ENCODE measurements at regions not wholly inside any gene's neighbourhood (a gene's known extent, or its start where the extent isn't known, plus 50 kb on each side); places are given as distances from the start of the nearest gene placed in this dataset.

DNA sequence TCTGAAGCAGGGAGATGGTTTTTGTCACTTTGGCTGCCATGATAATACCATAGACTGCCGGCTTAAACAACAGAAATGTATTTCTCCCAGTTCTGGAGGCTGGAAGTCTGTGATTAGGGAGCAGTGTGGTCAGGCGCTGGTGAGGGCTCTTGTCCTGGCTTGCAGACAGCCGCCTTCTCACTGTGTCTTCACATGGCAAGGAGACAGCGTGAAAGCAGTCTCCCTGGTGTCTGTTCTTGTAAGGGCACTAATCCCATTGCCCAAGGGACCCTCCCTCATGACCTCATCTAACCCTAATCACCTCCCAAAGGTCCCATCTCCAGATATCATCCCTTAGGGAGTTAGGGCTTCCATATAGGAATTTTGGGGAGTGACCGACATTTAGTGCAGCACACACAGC lies 167.0 kb downstream of the ENGASE start:
- DNase-seq (ENCODE audit: insufficient read length, low spot score), result no peak
- FAIRE-seq, result no peak

DNA sequence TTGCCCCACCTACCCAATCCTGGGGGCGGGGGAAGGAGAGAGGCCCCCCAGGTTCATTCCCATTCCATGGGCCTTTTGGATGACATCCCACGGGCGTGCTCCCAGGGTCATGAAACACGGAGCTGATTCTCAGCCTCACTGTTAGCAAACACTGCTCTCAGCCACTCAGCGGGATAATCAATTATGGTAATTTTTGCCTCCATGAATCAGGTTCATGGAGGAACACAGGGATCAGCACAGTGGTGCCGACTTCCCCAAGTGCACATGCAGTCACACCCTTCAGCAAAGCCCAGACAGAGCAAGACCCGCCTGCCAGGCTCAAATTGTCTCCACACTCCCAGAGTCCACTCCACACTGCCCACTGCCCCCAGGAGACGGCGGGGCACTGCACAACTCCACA lies 164.6 kb downstream of the ENGASE start:
- no peak for FAIRE-seq
- DNase-seq (ENCODE audit: insufficient read length, low spot score), result no peak

DNA sequence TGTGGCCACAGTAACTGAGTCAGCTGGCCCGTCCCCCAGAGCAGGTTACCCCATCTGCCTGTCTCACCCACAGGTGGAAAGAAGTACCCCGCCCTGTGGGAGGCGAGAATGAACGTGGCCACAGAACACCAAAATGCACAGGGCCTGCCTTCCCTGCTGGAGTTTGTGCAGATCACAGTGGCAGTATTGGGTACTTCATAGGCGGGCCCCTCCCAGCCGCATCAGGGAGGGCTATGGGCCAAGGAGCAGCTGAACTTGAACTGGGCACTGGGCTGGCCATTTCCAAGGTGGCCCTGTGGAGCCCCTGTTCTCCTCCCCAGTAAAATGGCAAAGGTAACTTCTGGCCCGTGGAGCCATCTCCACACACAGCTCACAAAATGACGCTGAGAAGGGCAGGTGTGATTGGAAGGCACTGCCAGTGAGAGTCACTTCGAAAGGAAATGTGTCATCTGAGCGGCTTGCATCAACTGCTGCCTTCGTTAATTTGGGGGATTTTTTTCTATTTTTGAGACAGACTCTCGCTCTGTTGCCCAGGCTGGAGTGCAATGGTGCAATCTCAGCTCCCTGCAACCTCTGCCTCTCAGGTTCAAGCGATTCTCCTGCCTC lies 162.9 kb downstream of the ENGASE start:
- FAIRE-seq (no peak), DNase-seq (ENCODE audit: insufficient read length, low spot score) (no peak)

DNA sequence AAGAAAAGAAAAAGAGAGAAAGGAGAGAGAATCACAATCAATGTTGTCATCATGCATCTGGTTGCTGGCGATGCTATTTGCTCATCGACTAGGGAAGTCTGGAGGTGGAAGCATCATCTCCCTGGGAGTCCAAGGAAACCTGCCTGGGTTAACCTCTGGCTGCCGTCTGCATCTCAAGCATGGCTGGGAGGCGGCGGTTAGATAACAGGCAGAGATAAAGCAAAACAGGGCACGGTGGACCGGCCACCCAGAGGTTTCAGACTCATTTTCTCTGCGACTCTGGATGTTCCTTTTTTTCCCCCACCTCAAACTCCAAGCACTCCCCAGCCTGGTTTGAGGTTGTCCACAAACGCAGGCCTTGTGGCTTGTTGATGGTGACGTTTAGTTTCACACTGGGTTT lies 161.2 kb downstream of the ENGASE start:
- no peak for DNase-seq (ENCODE audit: insufficient read length, low spot score)

DNA sequence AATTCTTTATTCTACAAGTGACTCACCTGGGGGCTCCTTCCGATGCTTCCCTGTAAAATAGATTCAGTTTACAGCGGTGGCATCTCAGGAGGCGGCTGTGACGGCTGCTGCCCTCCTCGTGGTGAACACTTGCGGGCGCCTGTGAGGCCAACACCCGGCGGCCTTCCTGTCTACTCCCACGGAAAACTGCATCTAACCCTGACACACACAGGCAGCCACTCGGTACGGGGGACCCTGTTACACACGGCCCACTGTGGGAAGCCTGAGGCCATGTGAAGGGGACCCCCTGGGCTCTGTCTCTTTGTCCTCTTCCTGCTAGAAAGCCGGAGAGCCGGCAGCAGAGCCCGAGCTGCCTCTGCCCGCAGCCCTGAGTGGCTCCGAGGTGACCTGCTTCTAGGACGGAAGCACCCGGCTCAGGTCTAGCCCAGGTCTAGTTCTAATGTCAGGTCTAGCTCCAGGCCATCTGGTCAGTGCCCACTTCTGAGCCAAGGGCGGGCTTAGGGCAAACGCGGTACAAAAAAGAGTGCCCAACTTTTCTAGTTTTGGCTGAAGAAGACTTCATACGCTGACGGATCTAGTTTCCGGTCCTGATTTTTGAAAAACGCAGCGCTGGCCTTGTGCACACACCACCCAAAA lies 159.4 kb downstream of the ENGASE start:
- DNase-seq (ENCODE audit: insufficient read length, low spot score) (no peak), FAIRE-seq (no peak)

More for the DNA sequence above, 161.2 kb downstream of the ENGASE start:
- no peak for FAIRE-seq

DNA sequence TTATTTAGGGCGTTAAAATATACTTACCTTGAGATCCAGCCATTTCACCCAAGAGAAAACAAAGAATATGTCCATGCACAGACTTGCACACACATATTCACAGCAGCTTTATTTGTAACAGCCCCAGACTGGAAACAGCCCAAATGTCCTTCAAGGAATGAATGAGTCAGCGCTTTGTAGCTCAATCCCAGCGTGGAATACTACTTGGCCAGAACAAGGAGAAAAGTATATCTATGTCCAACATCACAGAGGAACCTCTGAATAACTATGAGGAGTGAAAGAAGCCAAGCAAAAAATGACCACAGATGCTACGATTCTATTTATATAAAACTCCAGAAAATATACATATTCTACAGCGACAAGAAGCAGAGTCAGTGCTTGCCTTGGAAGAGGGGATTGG lies 158.3 kb downstream of the ENGASE start:
- FAIRE-seq, result no peak

DNA sequence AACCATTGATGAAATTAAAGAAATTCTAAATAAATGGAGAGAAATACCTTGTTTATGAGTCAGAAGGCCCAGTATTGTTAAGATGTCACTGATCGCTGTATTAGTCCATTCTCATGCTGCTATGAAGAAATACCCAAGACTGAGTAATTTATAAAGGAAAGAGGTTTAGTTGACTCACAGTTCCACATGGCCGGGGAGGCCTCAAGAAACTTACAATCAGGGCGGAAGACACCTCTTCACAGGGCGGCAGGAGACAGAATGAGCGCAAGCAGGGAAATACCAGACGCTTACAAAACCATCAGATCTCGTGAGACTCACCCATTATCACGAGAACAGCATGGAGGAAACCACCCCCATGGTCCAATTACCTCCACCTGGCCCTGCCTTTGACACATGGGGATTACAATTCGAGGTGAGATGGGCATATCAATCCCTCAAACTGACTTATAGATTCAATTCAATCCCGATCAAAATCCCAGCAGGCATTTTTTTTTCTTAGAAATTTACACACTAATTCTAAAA lies 157.2 kb downstream of the ENGASE start:
- FAIRE-seq (no peak), DNase-seq (ENCODE audit: insufficient read length, low spot score) (no peak)

More for the DNA sequence above, 158.3 kb downstream of the ENGASE start:
- DNase-seq (ENCODE audit: insufficient read length, low spot score), result no peak

DNA sequence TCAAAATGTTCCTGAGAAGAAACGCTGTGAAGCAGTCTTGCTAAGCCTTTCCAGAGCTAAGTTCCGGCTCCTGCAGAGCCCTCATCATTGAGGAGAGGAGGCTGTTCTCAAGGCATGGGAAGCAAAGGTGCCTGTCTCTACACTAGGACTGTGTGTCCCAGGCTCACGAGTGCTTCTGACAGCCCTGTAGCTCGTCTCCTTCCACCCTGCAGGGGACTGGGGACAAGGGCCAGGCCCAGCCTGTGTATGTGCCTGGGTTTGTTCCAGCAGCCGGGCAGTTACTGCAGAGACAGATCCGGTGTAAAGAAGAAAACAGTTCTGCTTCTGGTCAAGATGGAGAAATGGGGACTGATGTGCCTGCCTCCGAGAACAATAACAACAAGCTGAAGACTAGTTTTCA lies 156.0 kb downstream of the ENGASE start:
- no peak for FAIRE-seq
- DNase-seq (ENCODE audit: insufficient read length, low spot score), result no peak

DNA sequence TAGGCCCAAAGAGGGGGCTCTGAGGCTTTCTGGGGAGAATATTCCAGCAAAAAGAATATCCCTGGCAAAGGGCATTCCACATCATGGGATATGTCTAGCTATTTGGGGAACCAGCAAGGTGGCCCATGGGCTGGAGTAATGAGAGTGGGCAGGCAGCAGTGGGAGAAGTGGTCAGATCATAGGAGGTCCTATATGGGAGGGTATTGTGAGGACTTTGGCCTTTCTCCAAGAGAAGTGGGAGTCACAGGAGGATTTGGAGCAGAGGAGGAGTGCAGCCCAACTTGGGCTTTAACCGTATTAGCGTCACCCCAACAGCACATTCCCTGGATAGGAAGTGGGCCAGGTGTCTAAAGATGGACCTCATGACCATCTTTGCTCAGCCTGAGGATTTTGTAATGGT lies 151.4 kb downstream of the ENGASE start:
- DNase-seq (ENCODE audit: insufficient read length, low spot score) (no peak), FAIRE-seq (no peak)

DNA sequence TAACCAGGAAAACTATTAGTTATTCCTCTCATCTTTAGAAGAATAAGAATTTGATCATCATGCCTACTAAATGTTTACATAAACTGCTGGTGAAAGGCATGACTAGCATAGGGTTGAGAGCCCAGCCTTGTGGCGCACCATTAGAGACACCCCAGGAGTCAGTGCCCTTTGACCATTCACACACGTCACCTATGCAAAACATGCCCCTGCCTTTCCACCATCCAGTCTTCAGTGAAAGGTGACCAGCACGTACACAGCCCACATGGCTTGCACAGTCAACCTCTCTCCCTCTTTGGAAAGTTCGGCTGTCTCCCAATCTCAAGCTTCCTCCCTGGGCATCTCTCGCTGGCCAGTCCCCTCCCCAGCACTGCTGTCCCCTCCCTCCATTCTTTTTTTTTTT lies 150.3 kb downstream of the ENGASE start:
- DNase-seq (ENCODE audit: insufficient read length, low spot score), result no peak
- no peak for FAIRE-seq

DNA sequence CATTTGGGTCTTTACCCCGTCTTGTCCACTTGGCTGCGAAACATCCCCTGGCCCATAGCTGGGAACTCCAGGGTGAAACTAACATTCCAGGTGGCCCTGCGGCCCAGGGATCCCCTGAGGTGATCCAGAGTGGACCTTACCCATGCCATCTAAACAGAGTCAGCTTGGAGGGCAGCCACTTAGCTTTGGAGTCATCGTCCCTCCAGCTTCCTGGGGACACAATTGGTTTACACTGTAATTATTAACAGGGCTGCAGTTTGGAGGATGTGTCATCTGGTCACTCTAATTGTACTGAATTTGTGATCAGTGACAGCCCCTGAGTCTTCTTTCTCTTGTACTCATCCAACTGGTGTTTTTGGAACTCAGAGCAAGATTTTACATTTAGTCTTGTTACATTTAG lies 149.9 kb downstream of the ENGASE start:
- DNase-seq (ENCODE audit: insufficient read length, low spot score), result no peak
- FAIRE-seq, result no peak

DNA sequence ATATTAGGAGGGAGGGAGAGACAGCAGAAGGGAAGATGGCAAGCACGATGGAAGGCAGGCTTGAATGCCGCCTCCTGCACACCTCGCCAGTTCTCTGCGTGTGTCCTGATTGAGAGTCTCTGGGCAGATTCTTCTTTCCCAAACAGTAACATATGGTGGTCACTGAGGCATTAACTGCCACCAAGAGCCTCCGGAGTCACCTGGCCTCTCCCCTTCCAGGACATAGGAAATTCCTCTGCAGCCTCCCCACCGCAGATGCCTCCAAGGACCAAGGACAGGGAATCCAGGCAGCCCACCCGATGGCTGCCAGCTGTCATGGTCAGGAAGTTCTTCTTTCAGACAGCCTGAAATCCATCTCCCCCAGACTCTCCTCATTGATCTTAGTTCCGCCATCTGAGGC lies 149.3 kb downstream of the ENGASE start:
- DNase-seq (ENCODE audit: insufficient read length, low spot score) (no peak), FAIRE-seq (no peak)

DNA sequence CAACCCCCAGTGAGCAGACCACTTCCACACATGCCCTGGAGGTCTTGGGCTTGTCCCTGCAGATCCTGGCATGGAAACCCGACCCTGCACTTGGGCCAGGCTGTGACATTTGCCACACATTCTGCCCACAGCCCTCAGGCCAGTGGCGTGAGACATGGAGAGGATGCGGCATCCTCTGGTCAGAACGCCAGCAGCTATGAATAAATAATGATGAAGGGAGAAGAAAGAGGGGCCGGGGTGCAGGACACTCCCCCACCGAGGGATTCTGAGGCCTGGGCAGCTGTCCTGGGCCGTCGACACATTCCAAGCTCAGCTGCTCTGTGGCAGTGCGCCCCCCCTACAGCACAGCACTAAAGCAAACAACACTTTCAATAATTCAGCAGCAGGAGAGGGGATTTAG lies 148.8 kb downstream of the ENGASE start:
- FAIRE-seq (no peak), DNase-seq (ENCODE audit: insufficient read length, low spot score) (no peak)

DNA sequence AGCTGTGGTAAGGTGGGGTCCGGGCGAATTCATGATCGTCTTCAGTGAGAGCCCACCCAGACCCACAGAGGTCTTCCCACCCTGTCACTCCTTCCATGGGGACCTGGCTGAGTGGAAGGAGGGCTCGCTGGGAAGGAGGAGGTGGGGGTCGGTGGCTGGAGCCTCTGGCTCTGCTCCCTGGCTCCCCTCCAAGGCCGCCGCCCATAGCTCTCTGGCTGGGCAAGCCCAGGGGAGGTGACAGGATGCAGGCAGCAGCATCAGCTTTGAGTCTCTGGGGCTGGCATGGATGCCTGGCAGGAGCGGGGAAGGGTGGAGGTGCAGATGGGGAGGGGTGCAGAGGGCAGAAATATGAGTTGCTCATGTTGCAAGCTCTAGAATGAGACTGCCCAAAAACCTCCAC lies 147.0 kb downstream of the ENGASE start:
- FAIRE-seq, result no peak
- no peak for DNase-seq (ENCODE audit: insufficient read length, low spot score)

DNA sequence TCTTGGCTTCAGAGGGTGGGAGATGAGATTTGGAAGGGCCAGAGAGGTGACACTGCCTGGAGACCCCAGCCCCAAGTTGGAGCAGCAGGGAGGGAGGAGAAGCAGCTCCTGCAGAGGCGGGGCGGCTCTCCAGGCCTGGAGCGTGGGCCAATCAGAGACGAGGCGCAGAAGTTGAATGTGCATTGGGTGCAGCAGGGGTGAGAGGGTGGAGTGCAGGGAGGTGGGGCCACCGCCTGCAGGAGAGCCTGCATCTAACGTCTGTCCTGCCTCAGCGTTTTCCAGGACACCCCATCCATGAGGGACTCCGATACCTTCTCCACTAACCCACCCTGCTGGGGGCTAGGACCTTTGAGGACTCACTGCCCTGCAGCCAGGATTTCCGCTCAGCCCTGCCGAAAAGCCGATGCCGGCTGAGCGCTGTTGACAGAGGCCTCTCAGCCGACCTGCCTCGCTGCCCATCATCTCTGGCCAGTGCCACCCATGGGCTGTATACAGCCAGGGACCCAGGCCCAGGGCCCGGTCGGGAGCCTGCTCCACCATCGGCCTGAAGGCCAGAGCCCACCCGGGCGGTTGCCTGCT lies 146.2 kb downstream of the ENGASE start:
- DNase-seq (ENCODE audit: insufficient read length, low spot score) (no peak), FAIRE-seq (no peak)

DNA sequence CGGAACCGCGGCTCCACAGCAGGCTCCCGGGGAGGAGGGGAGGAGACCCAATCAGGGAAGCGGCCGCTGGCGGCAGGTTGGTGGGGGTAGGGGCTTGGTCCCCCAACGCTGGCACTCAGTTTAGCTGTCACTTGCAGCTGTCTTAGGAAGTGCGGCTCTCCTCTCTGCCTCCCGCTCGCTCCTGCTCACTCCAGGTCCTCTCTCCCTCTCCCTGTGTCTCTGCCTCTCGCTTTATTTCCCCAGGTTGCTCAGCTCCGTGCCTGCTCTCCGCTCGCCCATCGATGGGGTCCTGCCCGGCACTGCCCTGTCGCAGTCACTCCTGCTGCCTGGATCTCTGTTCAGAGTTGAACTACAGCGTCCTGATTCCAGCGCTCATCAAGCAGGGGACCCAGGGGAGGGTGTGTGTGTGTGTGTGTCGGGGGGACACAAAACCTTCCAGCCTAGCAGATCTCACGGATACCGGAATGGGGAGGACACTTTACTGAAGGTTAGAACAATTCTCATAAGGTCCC lies 145.6 kb downstream of the ENGASE start:
- FAIRE-seq, result no peak
- no peak for DNase-seq (ENCODE audit: insufficient read length, low spot score)

DNA sequence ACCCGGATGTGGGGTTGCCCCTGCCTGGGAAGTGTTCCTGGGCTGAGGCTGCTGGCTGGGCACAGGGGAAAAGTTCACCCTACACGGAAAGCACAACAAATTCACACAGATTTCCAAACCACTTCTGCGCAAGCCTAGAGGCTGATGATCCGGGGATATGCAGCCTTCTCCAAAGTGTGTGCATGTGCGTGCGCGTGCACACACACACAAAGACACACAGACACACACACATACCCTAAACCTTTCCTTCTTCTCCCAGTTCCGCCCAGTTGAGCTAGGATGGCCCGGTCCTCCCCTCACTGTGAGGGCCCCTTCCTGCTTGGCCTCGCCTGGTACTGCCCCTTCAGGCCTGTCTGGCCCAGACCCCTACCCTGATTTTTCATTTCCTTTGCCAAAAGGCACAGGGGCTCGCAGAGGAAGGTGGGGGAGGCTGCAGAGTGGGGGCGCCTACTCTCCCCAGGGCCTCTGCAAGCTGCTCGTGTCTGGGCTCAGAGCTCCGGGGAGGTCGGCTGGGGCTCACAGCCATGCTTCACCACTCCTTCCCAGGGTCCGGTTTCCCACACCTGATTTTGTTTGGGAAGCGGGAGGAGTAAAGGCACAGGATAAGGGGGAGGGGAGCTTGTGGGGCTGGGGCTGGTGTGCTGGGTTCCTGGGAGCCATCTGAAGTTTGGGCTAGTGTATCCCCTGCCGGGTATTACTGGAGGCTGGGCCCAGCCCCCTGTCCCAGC lies 144.7 kb downstream of the ENGASE start:
- DNase-seq (ENCODE audit: insufficient read length, low spot score) (no peak), FAIRE-seq (no peak)

DNA sequence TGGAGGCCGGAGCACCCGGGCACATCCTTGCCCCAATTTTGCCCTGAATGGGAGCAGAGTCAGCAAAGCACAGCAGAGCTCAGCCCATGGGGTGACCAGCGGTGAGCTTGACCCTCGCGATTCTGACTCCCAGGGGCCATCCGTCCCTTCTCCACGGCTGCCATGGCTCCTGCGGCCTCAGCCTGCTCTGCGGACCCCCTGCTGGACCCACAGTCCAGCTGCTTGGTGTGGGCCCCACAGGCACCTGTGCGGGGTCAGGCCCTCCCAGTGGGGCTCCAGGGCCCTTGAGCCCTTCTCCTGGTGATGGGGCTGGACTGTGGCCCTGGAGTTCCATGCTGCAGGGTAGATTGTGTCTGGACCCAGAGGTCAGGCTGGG lies 144.2 kb downstream of the ENGASE start:
- FAIRE-seq, result no peak
- no peak for DNase-seq (ENCODE audit: insufficient read length, low spot score)

DNA sequence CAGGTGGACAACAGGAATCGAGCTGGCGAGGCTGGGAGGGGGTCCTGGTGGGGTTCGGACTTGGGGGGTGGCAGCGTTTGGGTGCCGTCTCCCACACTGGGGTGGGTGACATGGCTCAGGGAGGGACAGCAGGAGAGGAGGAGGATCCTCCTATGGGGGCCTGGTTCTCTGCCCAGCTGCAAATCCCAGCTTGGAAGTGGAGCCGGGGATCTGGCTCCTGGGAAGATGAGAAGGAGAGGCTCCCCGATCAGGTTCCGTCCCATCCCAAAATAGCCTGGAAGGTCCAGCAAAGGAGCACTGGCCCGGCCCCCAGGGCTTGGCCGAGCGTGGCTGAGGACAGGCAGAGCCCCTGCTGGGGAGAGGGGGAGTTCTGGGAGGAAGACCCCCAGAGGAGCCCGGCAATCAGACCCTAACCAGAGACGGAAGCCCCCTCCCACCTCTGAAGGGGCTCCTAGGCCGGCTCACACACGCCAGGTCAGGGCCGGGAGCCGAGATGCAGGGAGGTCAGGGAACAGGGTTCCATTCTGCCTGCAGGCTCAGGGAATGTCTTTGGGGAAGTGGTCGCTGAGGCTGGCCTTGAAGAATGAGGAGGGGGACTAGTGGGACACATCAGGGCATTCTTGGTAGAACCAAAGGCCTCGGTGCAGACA lies 143.7 kb downstream of the ENGASE start:
- FAIRE-seq (no peak), DNase-seq (ENCODE audit: insufficient read length, low spot score) (no peak)

DNA sequence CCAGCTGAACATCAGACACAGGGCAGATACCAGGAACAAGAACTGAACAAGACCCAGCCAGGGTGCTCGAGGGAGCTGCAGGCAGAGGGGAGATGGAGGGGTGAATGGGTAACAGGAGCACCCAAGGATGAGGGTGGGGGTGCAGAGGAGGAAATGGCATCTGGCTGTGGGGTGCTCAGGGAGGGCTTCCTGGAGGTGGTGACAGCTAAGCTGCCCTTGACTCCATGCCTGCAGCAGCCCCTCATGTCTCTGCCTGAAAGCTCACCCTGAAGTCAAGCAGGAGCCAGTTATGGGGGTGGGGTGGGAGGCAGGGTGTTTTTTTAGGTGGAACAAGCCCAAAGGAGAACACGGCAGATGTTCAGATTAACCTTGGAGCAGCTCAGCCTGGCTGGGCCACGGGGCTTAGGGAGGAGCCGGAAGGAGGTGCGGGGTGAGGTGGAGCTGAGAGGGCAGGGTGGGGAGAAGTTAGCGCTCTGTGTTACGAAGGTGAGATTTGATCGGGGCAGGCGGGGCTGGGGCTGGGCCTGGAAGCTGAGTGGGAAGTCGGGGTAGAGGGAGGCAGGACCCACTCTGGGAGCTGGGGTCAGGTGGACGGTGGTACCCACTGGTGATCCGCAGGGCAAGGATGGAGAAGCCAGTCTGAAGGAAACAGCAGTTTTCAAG lies 143.0 kb downstream of the ENGASE start:
- FAIRE-seq (no peak), DNase-seq (ENCODE audit: insufficient read length, low spot score) (no peak)

All from GM19239 (cell line).